ENCODE measurements at regions not wholly inside any gene's neighbourhood (a gene's known extent, or its start where the extent isn't known, plus 50 kb on each side); places are given as distances from the start of the nearest gene placed in this dataset.

- H3K36me3 Mint-ChIP-seq (ENCODE audit: unreplicated experiment): no peaks in the 10 kb centered on the region
- peaks cover 2% of the 10 kb centered on the region for H3K4me1 Mint-ChIP-seq (ENCODE audit: unreplicated experiment)
- no peak for TF ChIP-seq CTCF (IDR thresholded peaks at IDR 0.05)
- no peaks in the 10 kb centered on the region for H3K9me3 Mint-ChIP-seq (ENCODE audit: unreplicated experiment)
- no peak overlapping the region for H3K27ac Mint-ChIP-seq (ENCODE audit: unreplicated experiment)
- H3K27me3 Mint-ChIP-seq (ENCODE audit: unreplicated experiment): peaks cover 49% of the 10 kb centered on the region
- DNase-seq (ENCODE audit: extremely low spot score, unreplicated experiment): no peak
- H3K4me3 Mint-ChIP-seq (ENCODE audit: unreplicated experiment): no peak overlapping the region
Measured at GRCh38 chr3:72465853-72466252, 382.4 kb downstream of the SHQ1 start.

GRCh38 chr3:72463083-72463482 lies 385.2 kb downstream of the SHQ1 start:
- Mint-ChIP-seq H3K9me3 (ENCODE audit: unreplicated experiment) (no peaks in the 10 kb centered on the region), H3K4me3 (ENCODE audit: unreplicated experiment) (no peak overlapping the region), H3K4me1 (ENCODE audit: unreplicated experiment) (peaks cover 2% of the 10 kb centered on the region), H3K27ac (ENCODE audit: unreplicated experiment) (no peak overlapping the region), H3K27me3 (ENCODE audit: unreplicated experiment) (peaks cover 39% of the 10 kb centered on the region), H3K36me3 (ENCODE audit: unreplicated experiment) (no peaks in the 10 kb centered on the region)
- TF ChIP-seq CTCF (IDR thresholded peaks at IDR 0.05): no peak
- DNase-seq (ENCODE audit: extremely low spot score, unreplicated experiment): no peak

GRCh38 chr3:72462595-72463011 lies 385.6 kb downstream of the SHQ1 start:
- peaks cover 2% of the 10 kb centered on the region for H3K4me1 Mint-ChIP-seq (ENCODE audit: unreplicated experiment)
- H3K9me3 Mint-ChIP-seq (ENCODE audit: unreplicated experiment): no peaks in the 10 kb centered on the region
- H3K4me3 Mint-ChIP-seq (ENCODE audit: unreplicated experiment): no peak overlapping the region
- DNase-seq (ENCODE audit: extremely low spot score, unreplicated experiment): no peak
- no peak for TF ChIP-seq CTCF (IDR thresholded peaks at IDR 0.05)
- no peaks in the 10 kb centered on the region for H3K36me3 Mint-ChIP-seq (ENCODE audit: unreplicated experiment)
- peaks cover 38% of the 10 kb centered on the region for H3K27me3 Mint-ChIP-seq (ENCODE audit: unreplicated experiment)
- no peak overlapping the region for H3K27ac Mint-ChIP-seq (ENCODE audit: unreplicated experiment)

- no peak overlapping the region for H3K27ac Mint-ChIP-seq (ENCODE audit: unreplicated experiment)
Measured at GRCh38 chr3:72461787-72462186, 386.5 kb downstream of the SHQ1 start.

More at GRCh38 chr3:72461787-72462186, 386.5 kb downstream of the SHQ1 start:
- TF ChIP-seq CTCF (IDR thresholded peaks at IDR 0.05): no peak
- H3K9me3 Mint-ChIP-seq (ENCODE audit: unreplicated experiment): no peaks in the 10 kb centered on the region
- DNase-seq (ENCODE audit: extremely low spot score, unreplicated experiment): no peak
- peaks cover 2% of the 10 kb centered on the region for H3K4me1 Mint-ChIP-seq (ENCODE audit: unreplicated experiment)
- H3K27me3 Mint-ChIP-seq (ENCODE audit: unreplicated experiment): peaks cover 31% of the 10 kb centered on the region
- no peak overlapping the region for H3K4me3 Mint-ChIP-seq (ENCODE audit: unreplicated experiment)
- H3K36me3 Mint-ChIP-seq (ENCODE audit: unreplicated experiment): no peaks in the 10 kb centered on the region

Data from osteocyte (in vitro differentiated cells).